OCI-LY3 (cell line): ENCODE measurements at regions not wholly inside any gene's neighbourhood (a gene's known extent, or its start where the extent isn't known, plus 50 kb on each side); places are given as distances from the start of the nearest gene placed in this dataset.
"Not testable (repeated sequence)": the region's sequence is repeated elsewhere in the genome, so short reads cannot be mapped to it uniquely, and the experiment has no call there.

ENCODE experiments used
- CTCF ChIP-seq: fragments of 200-600, 300-600 bp; sonication (generic); IDR thresholded peaks from 2 replicates; pipeline ENCODE4 v1.5.1; 2014; ENCODE audit warnings: antibody characterized with exemption, low read length, low read depth
- EZH2phosphoT487 ChIP-seq: fragments of 200-600 bp; shearing (Covaris generic); IDR thresholded peaks from 2 replicates; pipeline ENCODE4 v1.6.1; 2018; ENCODE audit warnings: antibody characterized with exemption, mixed run types, low read depth

GRCh38 chr2:222768019-222768418 is 92.8 kb upstream of the ACSL3 start:
- not testable (repeated sequence) for TF ChIP-seq CTCF, EZH2phosphoT487
